Ishikawa (cell line): ENCODE measurements at regions not wholly inside any gene's neighbourhood (a gene's known extent, or its start where the extent isn't known, plus 50 kb on each side); places are given as distances from the start of the nearest gene placed in this dataset.

Experiments used
- CREB1 ChIP-seq: IDR thresholded peaks from 2 replicates; pipeline ENCODE4 v1.6.1; 2012; ENCODE audit warnings: low read depth
- EGR1 ChIP-seq: IDR thresholded peaks from 2 replicates; pipeline ENCODE4 v1.6.1; 2012
- EP300 ChIP-seq: IDR thresholded peaks from 2 replicates; pipeline ENCODE4 v1.6.1; 2012; ENCODE audit warnings: borderline replicate concordance
- FOXM1 ChIP-seq: IDR thresholded peaks from 2 replicates; pipeline ENCODE4 v1.6.1; 2012; ENCODE audit warnings: low read depth, borderline replicate concordance
- NFIC ChIP-seq: IDR thresholded peaks from 2 replicates; pipeline ENCODE4 v1.6.1; 2012
- RAD21 ChIP-seq: IDR thresholded peaks from 2 replicates; pipeline ENCODE4 v1.6.1; 2012; ENCODE audit warnings: low read depth
- TAF1 ChIP-seq: IDR thresholded peaks from 2 replicates; pipeline ENCODE4 v1.6.1; 2012; ENCODE audit warnings: low read depth, mild to moderate bottlenecking
- TCF12 ChIP-seq: IDR thresholded peaks from 2 replicates; pipeline ENCODE4 v1.6.1; 2012; ENCODE audit warnings: low read depth
- YY1 ChIP-seq: IDR thresholded peaks from 2 replicates; pipeline ENCODE4 v1.6.1; 2012; ENCODE audit warnings: low read depth
- ZBTB7A ChIP-seq: IDR thresholded peaks from 2 replicates; pipeline ENCODE4 v1.6.1; 2012; ENCODE audit warnings: low read depth
- TF ChIP-seq, protein P1 (sequence below): IDR thresholded peaks from 2 replicates; pipeline ENCODE4 v1.6.1; 2012; ENCODE audit warnings: low read depth, mild to moderate bottlenecking
- TF ChIP-seq, protein P2 (sequence below): IDR thresholded peaks from 2 replicates; pipeline ENCODE4 v1.6.1; 2012

DNA sequence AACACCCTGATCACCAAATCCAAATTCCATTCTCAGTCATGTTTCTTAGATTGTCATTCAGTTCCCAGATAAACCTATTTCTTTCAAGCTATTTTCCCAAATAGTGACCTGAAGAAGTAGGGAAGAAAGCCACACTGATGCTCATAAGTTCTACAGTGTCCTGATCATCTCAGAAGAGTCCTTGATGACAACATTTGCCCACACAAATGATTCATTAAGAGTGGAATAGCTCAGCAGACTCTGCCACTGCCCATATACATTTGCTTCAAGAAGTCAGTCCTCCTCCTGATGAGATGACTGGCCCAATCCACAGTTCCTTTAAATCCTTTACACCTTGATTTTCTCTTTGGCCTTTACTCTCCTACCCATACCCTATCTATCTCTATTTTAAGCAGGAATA, 283.7 kb upstream of the NR4A3 start:
- TF ChIP-seq NFIC (no peak), EGR1 (no peak), RAD21 (no peak), TCF12 (no peak), FOXM1 (no peak), EP300 (no peak), CREB1 (no peak), TAF1 (no peak), YY1 (no peak), ZBTB7A (no peak)
- TF ChIP-seq, protein P1, sequence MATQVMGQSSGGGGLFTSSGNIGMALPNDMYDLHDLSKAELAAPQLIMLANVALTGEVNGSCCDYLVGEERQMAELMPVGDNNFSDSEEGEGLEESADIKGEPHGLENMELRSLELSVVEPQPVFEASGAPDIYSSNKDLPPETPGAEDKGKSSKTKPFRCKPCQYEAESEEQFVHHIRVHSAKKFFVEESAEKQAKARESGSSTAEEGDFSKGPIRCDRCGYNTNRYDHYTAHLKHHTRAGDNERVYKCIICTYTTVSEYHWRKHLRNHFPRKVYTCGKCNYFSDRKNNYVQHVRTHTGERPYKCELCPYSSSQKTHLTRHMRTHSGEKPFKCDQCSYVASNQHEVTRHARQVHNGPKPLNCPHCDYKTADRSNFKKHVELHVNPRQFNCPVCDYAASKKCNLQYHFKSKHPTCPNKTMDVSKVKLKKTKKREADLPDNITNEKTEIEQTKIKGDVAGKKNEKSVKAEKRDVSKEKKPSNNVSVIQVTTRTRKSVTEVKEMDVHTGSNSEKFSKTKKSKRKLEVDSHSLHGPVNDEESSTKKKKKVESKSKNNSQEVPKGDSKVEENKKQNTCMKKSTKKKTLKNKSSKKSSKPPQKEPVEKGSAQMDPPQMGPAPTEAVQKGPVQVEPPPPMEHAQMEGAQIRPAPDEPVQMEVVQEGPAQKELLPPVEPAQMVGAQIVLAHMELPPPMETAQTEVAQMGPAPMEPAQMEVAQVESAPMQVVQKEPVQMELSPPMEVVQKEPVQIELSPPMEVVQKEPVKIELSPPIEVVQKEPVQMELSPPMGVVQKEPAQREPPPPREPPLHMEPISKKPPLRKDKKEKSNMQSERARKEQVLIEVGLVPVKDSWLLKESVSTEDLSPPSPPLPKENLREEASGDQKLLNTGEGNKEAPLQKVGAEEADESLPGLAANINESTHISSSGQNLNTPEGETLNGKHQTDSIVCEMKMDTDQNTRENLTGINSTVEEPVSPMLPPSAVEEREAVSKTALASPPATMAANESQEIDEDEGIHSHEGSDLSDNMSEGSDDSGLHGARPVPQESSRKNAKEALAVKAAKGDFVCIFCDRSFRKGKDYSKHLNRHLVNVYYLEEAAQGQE = no peak
- TF ChIP-seq, protein P2, sequence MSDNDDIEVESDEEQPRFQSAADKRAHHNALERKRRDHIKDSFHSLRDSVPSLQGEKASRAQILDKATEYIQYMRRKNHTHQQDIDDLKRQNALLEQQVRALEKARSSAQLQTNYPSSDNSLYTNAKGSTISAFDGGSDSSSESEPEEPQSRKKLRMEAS = no peak
